GM21737 (cell line): ENCODE measurements at regions not wholly inside any gene's neighbourhood (a gene's known extent, or its start where the extent isn't known, plus 50 kb on each side); places are given as distances from the start of the nearest gene placed in this dataset.

Source experiments
- ATAC-seq: cut with Tn5 transposase; IDR thresholded peaks from one replicate; pipeline ENCODE4 v1.9.1; 2021; ENCODE audit warnings: mild to moderate bottlenecking, moderate library complexity; ENCODE audit not compliant: unreplicated experiment

DNA sequence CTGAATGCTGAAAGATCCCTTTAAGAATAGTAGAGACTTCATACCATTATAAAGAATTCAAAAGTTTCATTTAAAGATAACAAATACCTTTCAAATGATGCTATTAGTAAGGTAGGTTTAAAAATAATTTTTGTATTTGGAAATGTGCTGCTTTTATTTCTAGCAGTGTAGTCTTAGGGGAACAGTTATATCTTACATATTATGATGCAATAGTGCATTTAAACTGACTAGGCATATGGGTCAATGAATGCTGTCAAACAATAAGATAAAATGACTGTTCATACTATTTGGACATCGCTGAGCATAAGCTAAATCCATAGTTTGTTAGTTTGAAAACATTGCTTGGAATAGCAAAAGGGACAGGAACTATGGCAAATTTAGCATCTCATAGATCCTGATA lies 354.8 kb upstream of the SEMA3A start:
- no peak for ATAC-seq

DNA sequence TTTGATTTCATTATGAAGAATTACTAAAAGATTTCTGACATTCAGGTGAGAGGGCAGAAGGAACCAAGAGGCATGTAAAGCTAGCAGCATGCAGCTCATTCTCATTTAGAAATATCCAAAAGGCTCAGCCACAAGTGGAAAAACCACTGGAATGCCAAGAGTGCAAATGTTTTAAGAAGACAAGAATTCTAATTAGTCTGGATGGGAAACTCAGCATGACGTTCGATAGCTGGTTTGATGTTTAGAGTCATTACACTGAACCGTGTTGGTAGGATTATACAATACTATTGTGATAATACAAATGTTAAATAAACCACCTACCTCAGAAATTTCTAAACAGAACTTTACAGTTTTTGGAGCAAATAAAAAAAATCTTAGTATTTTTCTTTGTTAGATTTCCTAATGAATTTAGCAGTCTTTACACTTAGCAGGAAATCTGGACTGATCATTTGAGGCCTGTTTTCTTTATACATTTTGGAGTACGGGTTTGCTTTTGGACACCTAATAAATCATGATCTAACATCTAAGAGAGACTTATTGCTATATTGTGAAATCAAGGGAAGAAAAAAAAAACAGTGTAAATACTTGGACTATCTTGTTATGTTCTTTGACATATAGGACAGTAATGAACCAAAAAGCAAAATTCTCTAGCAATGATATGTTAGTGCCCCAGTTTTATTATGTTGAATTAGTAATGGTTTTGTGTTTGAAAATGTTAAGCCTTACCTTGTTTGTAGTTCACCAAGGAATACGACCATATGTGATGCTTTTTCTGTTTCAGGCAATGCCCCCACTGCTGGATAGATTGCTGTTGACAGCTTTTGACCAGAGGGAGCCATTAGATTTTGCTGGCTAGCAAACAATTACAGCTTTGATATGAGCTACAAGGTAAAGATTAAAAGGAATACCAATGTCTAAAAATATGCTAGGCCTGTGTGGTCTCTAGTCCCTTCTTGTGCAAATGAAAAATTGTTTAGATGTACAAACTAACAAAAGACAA lies 354.1 kb upstream of the SEMA3A start:
- no peak for ATAC-seq

DNA sequence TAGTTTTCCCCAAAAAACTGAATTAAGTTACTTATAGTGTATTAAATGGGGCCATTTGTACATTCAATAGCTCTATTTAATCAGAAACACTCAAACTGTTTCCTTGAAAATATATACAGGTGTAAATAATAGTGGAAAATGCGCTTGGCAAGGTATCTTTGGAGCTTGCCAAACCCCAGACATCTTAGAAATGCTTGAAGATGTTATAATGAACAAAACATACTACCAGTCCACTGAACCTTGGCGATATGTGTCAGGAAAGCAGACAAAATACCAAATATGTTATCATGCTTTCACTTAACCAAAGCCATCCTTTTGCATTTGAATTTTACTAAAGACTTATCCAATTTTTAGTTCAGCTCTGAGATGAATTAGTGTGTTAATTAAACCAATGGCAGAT lies 352.7 kb upstream of the SEMA3A start:
- ATAC-seq: no peak

DNA sequence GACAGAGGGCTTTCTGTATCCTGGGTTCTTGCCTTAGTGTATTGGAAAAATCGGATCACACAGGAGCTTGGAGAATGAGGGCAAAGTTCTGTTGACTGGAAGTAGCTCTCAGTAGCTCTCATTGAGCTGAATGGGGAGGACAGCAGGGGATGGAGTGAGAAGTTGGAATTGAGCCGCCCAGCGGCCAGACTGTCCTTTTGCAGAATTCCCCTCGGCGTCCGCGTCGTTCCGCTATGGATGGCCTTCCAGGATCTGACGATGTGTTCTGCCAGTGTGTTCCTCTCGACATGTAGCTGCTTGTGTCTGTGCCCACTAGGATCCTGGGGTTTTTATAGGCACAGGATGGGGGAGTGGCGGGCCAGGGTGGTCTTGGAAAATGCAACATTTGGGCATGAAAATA lies 351.8 kb upstream of the SEMA3A start:
- no peak for ATAC-seq

DNA sequence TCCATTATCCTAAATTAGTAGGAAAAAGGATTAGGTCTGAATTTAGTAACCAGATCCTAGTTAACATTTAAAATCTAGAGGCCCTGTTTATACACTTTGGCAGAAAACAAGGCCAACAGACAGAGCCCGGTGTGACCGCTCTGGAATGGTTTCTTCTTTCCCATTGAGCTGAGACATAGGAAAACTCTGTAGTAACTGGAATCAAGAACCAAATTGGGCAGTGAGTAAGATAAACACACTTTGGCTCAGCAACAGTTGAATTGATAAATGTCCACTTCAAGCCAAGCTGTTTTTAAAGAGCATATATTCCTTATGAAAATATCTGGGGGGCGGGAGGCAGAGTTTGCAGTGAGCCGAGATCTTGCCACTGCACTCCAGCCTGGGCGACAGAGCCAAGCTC lies 343.7 kb upstream of the SEMA3A start:
- ATAC-seq: no peak

DNA sequence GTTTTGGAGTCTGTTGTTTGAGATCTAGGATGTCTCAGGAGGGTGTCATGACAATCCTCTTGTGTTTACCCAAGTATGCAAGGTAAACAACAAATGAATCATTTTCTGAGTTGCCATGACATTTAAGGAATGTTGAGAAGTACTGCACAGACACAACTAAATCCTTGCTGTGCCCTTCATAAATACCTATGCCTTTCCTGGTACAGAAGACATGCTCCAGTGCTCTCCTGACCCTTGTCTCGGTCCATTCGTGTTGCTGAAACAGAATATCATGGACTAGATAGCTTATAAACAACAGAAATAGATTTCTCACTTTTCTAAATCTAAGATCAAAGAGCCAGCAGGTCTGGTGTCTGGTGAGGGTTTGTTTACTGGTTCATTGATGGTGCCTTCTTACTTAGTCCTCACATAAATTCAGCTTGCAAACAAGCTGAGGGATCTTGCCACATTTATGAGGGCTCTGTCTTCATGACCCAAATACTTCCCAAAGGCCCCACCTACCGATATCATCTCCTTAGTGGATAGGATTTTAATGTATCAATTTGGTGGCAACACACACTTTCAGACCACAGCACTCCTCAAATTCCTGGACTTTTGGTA lies 341.8 kb upstream of the SEMA3A start:
- ATAC-seq: no peak

DNA sequence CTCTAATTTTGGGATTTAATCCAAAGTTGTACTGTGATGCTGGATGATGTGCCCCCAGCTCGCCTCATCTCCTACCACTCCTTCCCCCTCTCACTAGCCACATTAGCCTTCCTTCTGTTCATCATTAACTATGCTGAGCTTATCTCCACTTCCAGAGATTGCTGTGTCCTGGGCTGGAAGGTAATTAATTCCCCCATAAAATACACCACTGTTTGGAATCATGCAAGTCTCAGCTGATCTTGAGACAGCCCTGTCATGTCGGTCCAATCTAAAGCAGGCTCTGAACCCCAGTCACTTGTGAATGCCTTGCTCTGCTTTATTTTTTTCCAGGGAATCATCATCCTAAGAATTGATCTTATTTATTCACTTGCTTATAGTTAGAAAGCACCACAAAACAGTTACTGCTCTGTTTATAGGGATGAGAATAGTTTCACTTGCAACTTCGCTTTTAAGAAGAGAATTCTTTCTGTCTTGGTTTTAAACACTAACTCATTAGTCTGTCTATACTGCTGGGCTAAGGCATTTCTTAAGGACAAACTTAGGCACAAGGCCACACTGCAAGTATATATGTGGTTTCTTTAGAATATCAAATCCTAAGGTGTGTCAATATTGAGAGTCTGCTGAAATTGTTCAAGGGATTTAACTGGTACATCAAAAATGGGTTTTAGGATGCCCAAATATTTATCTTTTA lies 341.1 kb upstream of the SEMA3A start:
- no peak for ATAC-seq

DNA sequence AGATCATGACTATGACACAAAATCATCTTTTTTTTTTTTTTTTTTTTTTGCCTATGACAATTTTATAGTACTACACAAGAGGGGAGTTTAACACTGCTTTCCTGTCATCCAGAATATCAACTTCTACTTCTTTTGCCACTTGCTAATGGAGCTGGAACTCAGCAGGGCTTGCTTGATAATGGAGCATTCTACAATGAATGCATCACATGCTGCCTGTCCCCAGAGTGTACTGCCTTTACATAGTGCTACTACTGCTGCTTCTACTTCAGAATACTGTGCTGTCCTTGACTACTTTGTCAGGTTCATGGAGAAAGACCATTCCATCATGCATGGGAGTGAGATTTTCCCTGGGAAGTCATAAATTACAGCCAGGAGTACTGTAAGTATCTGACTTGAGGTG lies 338.6 kb upstream of the SEMA3A start:
- no peak for ATAC-seq

DNA sequence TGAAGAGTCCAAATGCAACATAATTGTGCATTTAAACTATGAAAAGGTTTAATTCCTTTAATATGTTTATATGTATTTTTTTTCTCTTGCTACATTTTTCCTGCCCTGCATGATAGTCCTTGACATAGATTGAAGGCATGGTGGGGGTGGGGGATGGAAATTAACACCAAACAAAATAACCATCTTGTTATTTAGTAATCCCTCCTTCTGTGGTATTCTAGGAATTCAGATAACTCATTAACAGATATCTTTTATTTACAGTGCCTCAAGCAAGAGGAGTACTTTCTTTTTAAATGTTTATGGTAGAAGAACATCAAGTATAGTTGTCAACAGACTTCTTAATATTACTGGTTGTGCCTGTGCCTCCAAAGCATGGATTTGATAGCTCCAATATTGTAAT lies 337.6 kb upstream of the SEMA3A start:
- no peak for ATAC-seq

DNA sequence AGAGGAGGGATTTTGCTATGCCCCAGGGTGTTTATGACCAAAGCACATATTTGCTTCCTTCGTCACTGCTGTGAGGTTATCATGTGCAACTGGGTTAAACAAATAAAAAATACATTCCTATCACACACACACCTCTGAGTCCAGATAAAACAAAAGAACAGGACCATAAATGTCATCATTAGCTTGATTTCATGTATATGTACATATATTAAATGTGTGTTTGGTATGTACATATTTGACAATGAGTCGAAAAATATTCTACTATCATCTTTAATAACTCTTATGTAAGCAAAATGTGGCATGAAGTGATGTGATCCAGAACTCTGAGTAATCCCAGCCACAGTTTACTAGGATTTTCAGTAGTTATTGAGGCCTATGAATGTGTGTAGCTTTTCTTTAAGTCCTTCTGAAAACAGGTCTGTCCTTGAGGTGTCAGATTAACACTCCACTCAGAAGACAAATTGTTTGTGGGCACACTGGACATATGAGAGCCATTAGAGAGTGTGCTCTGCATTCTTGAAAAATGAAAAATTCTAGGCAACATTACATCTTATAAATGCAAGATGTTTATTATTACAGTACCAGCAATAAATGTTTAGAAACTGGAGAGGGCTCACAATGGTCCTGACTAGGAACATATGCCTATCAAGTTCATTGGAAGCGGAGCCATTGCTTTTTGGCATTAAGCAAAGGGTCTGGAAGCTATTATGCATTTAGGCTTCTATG lies 335.1 kb upstream of the SEMA3A start:
- ATAC-seq: no peak

DNA sequence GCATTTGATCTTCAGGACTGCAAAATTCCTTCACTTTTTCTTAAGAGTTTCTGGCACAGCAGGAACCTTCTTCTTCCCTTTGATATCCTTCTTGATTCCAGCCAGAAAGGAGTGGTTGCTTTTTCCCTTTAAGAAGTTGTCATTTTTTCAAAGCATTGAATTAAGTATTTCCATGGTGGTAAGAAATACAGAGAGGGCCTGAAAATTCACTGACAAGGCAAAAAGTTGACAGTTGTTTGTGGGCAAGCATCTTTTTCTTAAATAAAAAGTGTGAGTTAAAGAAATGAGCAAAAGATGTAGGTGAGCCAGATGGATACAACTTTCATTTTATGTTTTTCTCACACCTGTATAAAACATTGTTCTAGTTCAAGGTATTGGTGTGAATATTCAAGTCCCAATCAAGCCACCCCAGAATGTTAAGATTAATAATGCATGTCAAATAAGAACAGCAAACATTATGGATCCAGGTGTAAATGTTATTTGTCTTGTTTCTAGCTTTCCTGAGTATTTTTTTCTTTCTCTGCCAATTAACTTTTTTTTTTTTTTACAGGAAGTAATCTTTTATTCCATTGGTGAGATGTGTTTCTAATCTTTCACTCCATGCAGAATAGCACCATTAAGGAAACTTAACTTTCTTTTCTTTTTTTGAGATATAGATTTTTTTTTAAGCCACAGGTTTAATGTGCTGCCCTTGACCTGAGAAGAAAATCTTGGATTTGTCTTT lies 334.3 kb upstream of the SEMA3A start:
- ATAC-seq: no peak

DNA sequence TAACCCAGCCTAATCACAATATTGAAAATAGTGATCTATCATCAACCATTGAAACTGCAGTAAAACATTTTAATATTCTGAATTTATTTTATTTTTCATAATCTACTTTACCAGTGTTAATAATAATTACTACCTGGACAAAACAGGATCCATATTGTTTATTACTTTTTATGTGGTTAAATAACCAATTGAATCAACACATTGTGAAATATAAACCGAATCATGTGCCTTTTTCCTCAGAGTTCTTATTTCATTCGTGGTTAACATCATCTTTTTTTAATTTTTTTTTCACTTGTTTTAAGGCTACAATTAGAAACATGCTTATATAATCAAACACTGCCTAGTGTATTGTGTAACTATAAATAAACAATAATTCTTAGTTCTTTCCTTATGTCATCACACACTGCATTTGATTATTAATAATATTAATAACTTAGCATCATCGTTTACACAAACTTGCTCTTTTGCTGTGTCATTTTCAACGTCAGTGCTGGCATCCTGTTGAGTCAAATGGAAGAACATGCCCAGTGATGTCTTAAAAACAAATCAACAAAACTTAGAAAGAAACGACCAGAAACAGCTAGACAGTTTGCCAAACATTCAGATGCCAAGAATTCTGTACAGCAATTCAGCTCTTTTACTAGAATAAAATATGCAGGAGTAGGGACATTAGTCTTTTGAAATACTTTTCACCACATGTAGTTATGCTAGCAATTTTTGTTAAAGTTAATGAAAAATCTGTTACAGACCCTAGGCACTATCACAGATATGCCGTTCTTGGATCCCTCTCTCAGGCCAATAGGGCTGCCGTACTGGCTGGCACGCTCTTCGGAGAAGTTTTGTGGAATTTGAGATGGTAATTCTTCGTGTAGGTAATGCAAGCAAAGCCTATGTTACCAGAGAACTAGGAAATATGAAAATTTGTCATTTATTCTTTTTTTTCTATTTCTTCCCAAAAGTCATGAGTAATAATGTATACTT lies 330.4 kb upstream of the SEMA3A start:
- ATAC-seq: no peak

DNA sequence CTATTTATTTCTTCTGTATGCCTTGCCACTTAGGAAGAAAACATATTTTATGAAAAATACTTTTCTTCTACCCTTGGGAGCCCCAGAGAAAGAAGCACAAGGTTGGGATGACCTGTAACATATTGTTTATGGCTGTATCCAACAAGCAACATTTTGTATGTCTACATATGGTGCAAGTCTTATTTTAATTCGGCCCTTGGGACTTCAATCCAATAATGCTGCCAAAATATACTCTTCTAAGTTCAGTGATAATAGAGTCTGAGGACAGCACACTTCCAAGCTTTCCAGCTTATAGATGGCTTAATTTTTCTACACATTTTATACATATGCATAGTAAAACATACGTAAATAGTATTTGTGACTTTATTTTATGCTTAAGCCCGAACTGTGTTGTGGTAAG lies 318.5 kb upstream of the SEMA3A start:
- ATAC-seq: no peak

DNA sequence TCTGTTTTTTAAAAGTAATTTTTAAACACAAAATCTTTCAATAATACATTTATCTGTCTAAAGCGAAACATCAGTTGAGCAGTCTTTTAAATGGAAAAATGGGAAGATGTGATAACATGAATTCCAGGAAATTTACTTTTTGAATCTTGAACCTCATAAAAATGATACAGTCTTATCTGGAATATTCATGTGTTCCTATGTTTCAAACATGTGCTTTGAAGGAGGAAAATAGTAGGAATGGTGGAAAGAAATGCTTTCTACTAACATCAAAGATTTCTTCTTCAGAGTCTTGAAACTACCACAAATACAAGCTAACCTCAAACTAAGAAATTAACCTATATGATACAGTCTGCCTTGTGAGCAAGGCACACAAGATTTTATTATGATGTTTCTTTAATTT lies 317.5 kb upstream of the SEMA3A start:
- ATAC-seq: no peak

DNA sequence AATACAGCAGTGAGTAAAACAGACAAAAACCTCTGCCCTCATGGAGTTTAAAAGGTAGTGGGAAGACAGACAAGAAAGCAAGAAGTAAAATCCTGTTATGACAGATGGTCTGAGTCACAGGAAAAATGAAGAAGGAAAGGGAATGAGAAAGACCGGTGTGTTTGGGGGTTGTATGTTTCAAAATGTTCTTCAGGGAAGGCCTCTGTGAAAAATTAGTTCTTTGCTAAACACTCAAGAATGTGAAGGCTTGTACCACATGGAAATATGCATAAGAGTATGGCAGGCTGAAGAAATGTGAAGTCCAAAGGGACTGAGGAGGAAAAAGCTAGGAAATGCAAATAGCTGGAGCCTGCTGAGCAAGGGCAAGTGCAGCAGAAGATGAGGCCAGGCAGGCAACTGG lies 315.9 kb upstream of the SEMA3A start:
- no peak for ATAC-seq

DNA sequence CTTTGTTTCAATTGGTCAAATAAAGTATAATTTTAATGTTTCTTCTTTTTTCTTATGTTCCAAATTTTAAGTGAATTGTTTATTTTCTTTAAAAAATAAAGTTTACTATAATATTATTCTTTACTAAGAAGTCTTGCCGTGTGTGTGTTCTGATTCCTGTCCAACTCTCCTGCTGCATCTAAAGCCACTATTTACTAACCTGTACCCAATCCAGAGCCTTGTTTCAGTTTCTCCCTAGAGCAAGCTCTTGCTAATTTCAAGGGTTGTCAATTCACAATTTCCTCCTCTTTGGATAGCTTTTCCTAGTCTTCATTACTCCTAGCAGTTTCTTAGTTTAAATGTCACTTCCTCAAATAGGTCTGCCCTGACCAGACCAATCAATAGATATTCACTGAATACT lies 314.9 kb upstream of the SEMA3A start:
- no peak for ATAC-seq

DNA sequence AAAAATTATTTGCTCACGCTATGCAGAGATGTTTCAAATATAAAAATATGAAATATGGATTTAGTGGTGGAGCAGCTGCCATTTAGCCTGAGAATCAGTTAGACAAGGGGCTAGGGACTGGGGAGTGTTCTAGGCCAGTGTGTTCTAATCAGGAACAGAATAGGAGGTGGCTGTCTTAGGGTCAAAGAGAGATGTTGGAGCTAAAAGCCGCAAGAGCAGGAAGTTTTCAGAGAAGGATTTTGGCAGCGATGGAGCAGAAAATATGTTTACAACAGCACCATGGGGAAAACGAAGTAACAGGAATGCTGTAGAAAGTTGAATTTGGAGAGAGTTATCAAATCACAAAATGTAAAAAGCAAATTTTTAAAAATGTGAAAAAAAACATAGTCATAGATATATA lies 314.0 kb upstream of the SEMA3A start:
- no peak for ATAC-seq

DNA sequence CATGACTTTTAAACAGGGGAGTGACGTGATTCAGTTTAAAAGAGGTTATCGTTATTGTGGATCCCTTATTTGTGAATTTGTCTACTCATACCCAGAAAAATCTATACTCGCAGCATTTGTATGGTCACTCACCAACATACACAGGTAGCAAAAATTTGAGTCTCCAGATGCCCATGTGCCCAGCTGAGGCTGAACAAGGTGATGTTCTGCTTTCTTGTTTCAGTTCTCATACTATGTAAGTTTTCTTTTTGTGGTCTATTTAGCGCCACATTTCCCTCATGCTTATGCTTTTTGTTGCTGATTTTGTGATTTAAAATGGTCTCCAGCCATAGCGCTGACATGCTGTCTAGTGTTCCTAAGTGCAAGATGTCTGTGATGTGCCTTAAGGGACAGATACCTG lies 312.9 kb upstream of the SEMA3A start:
- no peak for ATAC-seq

DNA sequence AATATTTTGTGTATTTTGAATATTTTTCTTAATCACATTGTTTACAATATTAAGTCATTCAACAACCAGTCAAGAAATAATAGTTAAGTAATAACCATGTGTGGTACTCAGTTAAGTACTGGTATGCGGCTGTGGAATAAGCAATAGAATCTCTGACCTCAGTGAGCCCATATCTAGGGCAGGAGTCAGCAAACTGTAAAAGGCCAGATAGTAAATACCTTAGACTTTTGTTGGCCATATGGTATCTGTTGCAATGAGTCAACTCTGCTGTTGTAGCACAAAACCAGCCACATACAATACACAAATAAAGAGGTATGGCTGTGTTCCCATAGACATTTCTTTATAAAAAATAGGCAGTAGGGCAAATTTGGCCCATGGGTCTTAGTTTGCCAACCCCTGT lies 311.6 kb upstream of the SEMA3A start:
- no peak for ATAC-seq
